Suprapubic skin (tissue), 4 donors: ENCODE measurements at regions not wholly inside any gene's neighbourhood (a gene's known extent, or its start where the extent isn't known, plus 50 kb on each side); places are given as distances from the start of the nearest gene placed in this dataset.

ENCODE experiments used
- CTCF ChIP-seq, 2 donors: fragments of 200-600 bp in 1 of 2; fragments of 450-650 bp in 1 of 2; sonication (generic) in 1 of 2; IDR thresholded peaks; one replicate each; pipeline ENCODE4 v1.5.1; 2016 to 2019; ENCODE audit warnings: antibody characterized with exemption in 2 of 2, mild to moderate bottlenecking in 1 of 2, moderate library complexity in 1 of 2
- EP300 ChIP-seq: sonication (generic); formaldehyde crosslinking; IDR thresholded peaks from one replicate; pipeline ENCODE4 v1.6.1; 2017; ENCODE audit warnings: antibody characterized with exemption
- POLR2A ChIP-seq, 2 donors: fragments of 450-650 bp; IDR thresholded peaks; one replicate each; pipeline ENCODE4 v1.6.1; 2017; ENCODE audit warnings: antibody characterized with exemption in 2 of 2, mild to moderate bottlenecking in 2 of 2, moderate library complexity in 2 of 2
- POLR2AphosphoS5 ChIP-seq, 3 donors: sonication (generic); formaldehyde crosslinking; IDR thresholded peaks; one replicate each; pipeline ENCODE4 v1.6.1; 2017; ENCODE audit warnings: antibody characterized with exemption in 3 of 3

DNA sequence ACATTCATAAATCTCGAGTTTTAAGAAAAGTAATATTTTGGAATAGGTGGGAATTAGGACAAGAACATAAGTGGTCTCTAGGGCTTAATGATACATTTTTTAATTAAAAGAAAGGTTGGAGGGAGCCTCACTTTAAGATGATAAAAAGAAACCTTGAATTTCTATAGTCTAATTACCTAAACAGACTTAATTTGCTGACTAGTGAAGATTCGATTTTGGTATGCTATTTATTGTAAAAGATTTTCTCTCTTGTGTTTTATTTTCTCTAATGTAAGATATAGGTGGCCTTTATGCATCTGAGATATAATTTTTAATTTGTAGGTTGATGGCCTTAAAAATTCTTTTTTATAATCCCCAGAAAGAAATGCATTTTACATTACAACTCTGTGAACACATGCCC, 239.1 kb downstream of the COL12A1 start:
- no peak for TF ChIP-seq POLR2A (IDR thresholded peaks at IDR 0.05)
- TF ChIP-seq CTCF (IDR thresholded peaks at IDR 0.05), result no peak
- TF ChIP-seq POLR2AphosphoS5 (IDR thresholded peaks at IDR 0.05), result no peak
- TF ChIP-seq EP300, result no peak
